GM18502 (cell line): ENCODE measurements at regions not wholly inside any gene's neighbourhood (a gene's known extent, or its start where the extent isn't known, plus 50 kb on each side); places are given as distances from the start of the nearest gene placed in this dataset.

Experiments used
- ATAC-seq: cut with Tn5 transposase; IDR thresholded peaks from one replicate; pipeline ENCODE4 v1.9.1; 2021; ENCODE audit warnings: mild to moderate bottlenecking; ENCODE audit not compliant: unreplicated experiment, poor library complexity

GRCh38 chr6:134720353-134721059 lies 229.4 kb downstream of the ALDH8A1 start:
- ATAC-seq = no peak

- ATAC-seq = no peak
These were observed 230.0 kb downstream of the ALDH8A1 start for GRCh38 chr6:134719911-134720310.

- ATAC-seq = no peak
These were observed 230.6 kb downstream of the ALDH8A1 start for GRCh38 chr6:134719286-134719685.

GRCh38 chr6:134714679-134715078 lies 235.2 kb downstream of the ALDH8A1 start:
- no peak for ATAC-seq

GRCh38 chr6:134714113-134714512 lies 235.8 kb downstream of the ALDH8A1 start:
- no peak for ATAC-seq

GRCh38 chr6:134712311-134712710 lies 237.6 kb downstream of the ALDH8A1 start:
- ATAC-seq = no peak

- ATAC-seq = no peak
These were observed 241.8 kb downstream of the ALDH8A1 start for GRCh38 chr6:134708079-134708478.

GRCh38 chr6:134707342-134708031 lies 242.4 kb downstream of the ALDH8A1 start:
- ATAC-seq = no peak

- no peak for ATAC-seq
These were observed 243.1 kb downstream of the ALDH8A1 start for GRCh38 chr6:134706806-134707205.

- ATAC-seq = no peak
These were observed 243.7 kb downstream of the ALDH8A1 start for GRCh38 chr6:134706153-134706552.

- no peak for ATAC-seq
These were observed 246.7 kb downstream of the ALDH8A1 start for GRCh38 chr6:134703206-134703605.

GRCh38 chr6:134702279-134702678 lies 247.6 kb downstream of the ALDH8A1 start:
- ATAC-seq = no peak

GRCh38 chr6:134701301-134701700 lies 248.6 kb downstream of the ALDH8A1 start:
- ATAC-seq = no peak

- no peak for ATAC-seq
These were observed 251.7 kb downstream of the ALDH8A1 start for GRCh38 chr6:134698228-134698627.

- no peak for ATAC-seq
These were observed 257.9 kb downstream of the ALDH8A1 start for GRCh38 chr6:134692008-134692407.

- no peak for ATAC-seq
These were observed 258.7 kb downstream of the ALDH8A1 start for GRCh38 chr6:134691180-134691579.

GRCh38 chr6:134690048-134690447 lies 259.9 kb downstream of the ALDH8A1 start:
- no peak for ATAC-seq

GRCh38 chr6:134689641-134690040 lies 260.3 kb downstream of the ALDH8A1 start:
- no peak for ATAC-seq

GRCh38 chr6:134689177-134689576 lies 260.7 kb downstream of the ALDH8A1 start:
- ATAC-seq = no peak

- ATAC-seq = no peak
These were observed 263.8 kb downstream of the ALDH8A1 start for GRCh38 chr6:134686071-134686470.

- no peak for ATAC-seq
These were observed 265.5 kb downstream of the ALDH8A1 start for GRCh38 chr6:134684423-134684795.
